ENCODE measurements at regions not wholly inside any gene's neighbourhood (a gene's known extent, or its start where the extent isn't known, plus 50 kb on each side); places are given as distances from the start of the nearest gene placed in this dataset.
"Not testable (repeated sequence)": the region's sequence is repeated elsewhere in the genome, so short reads cannot be mapped to it uniquely, and the experiment has no call there.

DNA sequence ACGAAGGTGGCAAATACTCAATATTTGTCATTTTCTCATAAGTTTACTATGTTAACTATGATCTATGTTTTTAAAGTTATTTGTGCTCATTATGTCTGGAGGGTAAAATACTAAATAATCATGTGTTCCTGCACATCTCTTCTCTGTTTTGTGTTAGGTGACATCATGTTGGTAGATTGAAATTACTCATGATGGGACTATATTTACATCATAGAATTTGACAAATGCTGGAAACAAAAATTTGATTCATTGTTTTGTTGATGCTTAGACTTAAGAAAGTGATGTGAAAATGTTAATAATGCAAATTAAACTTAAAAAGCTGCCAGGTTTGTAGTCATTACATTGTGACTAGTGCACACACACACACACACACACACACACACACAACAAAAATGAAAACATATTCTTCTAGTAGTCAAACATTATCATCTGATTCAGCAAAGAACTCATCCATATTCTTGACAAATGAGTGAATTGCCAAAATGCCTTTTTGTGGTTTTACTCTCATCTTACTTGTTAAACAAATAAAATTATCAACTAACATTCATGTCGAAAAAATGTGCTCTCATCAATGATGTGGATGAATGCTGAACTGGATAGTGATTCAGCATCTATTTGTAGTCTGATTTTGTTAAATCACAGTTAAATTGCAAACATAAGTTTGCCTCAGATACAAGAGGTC is 870.7 kb downstream of the BRINP3 start:
- no peak for DNase-seq (ENCODE audit: low read depth, low spot score)

DNA sequence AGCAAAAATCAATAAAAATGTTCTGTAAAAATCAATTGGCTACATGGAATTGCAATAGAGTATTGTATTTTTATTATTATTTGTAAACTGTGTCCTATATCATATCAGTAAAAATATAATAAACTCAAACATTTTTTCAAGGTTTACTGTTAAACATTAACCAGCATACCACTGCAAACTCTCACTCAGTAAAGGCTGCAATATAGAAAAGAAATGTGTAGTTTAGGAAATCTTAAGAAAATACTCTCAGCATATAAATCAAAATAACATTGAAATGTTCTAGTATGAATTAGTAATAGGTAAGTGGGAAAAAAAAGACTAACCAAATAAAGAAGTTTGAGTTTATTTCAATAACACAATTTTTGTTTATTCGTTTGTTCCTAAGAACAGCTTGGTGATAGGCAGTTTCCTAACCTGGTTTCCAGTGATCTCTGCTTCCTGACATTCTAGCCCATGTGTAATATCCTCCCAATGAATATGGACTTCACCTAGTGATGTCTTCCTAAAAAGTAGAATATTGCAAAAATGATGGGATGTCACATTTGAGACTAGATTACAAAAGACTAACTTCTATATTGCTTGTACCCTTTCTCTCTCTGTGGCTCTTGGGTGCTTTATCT is 870.1 kb downstream of the BRINP3 start:
- DNase-seq (ENCODE audit: low read depth, low spot score), result no peak

DNA sequence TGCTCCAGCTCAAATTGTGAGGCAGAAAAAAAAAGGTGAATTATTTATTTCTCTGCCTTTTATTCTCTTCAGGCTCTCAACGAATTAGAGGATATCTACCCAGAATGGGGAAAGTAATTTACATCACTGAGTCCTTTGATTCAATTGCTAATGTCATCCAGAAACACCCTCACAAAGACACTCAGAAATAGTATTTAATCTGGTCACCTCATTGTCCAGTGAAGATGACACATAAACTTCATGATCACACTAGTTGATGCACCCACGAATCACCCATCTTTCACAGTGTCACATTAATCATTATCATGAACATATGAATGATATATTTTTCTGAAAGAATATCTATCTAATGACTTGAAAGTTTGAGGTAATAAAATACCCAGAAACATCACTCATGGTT is 868.5 kb downstream of the BRINP3 start:
- DNase-seq (ENCODE audit: low read depth, low spot score), result no peak

DNA sequence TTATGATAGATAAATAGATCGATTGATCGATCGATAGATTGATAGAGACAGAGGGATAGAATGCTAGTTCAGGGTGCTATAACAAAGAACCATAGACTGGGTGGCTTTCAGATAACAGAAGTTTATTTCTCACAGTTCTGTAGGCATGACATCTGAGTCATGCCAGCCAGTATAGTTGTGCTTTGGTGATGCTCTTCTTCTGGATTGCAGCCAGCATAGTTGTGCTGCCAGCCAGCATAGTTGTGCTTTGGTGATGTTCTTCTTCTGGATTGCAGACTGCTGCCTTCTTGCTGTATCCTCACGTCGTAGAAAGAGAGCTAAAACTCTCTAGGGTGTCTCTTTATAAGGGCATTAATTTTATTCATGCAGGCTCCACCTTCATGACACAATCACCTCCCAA is 860.8 kb downstream of the BRINP3 start:
- no peak for DNase-seq (ENCODE audit: low read depth, low spot score)

GRCh38 chr1:189619682-189620332 is 857.9 kb downstream of the BRINP3 start:
- no peak for DNase-seq (ENCODE audit: low read depth, low spot score)

DNA sequence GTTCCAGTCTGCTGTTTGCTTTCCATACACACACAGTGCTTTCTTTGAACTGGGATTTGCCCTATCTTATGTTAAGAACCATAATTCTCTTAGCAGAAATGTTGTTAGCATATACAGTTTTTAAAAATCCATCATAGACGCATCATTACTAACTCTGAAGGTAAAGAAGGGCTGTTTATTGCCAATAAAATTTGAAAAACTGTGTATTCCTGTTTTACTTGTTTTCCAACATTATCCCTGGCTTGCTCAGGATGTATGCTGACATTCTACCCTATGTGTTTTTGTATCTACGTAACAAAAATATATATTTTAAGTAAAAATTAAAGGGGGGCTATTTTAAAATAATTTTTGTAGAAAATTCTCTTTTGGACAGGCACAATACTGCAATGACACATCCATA is 857.2 kb downstream of the BRINP3 start:
- no peak for DNase-seq (ENCODE audit: low read depth, low spot score)

GRCh38 chr1:189623336-189623735 is 854.3 kb downstream of the BRINP3 start:
- no peak for DNase-seq (ENCODE audit: low read depth, low spot score)

DNA sequence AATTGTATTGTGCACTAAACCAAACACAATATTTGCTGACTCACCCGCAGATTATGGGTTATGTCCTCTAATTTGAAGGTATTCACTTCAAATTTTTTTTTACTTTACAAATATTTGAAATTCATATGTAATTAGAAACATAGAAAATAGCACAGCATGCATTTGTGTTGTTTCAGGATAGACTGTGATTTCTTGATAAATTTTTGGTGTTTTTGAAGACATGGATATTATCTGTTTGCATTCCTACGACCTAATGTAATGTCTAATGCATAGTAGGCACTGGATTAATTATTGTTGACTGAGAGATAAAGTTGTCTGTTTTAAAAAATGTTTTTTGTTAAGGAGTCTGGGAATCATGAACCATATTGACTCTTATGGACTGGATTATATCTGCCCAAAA is 850.2 kb downstream of the BRINP3 start:
- DNase-seq (ENCODE audit: low read depth, low spot score), result no peak

- no peak for DNase-seq (ENCODE audit: low read depth, low spot score)
Measured at GRCh38 chr1:189628857-189629256, 848.8 kb downstream of the BRINP3 start.

- DNase-seq (ENCODE audit: low read depth, low spot score), result no peak
Measured at GRCh38 chr1:189633658-189634057, 844.0 kb downstream of the BRINP3 start.

GRCh38 chr1:189637041-189637440 is 840.6 kb downstream of the BRINP3 start:
- no peak for DNase-seq (ENCODE audit: low read depth, low spot score)

DNA sequence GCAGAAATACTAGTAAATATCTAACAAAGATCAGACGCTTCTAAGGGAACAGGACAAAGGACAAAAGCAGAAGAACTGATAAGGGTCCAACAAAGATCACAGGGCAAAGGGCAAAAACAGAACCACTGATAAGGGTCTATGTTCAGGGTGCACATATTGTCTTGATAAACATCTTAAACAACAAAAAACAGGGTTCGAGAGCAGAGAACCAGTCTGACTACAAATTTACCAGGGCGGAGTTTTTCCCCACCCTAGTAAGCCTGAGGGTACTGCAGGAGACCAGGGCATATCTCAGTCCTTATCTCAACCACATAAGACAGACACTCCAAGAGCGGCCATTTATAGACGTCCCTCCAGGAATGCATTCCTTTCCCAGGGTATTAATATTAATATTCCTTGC is 833.5 kb downstream of the BRINP3 start:
- DNase-seq (ENCODE audit: low read depth, low spot score), result not testable (repeated sequence)

- no peak for DNase-seq (ENCODE audit: low read depth, low spot score)
Measured at GRCh38 chr1:189644970-189645369, 832.7 kb downstream of the BRINP3 start.

DNA sequence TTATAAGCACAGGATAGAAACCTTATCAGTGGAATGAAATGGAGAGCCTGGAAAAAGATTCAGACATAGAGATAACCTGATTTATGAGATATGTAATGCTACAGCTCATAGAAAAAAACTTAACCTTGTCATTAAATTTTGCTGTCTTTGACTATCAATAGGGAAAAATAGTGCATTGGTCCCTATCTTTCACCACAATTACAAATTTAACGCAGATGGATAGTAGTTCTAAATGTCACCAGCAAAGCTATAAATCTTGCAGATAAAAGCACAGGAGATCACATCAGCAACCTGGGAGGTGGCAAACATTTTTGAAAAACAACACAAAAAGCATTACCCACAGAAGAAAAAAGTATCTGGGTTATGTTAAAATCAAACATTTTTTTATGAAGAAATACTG is 831.6 kb downstream of the BRINP3 start:
- no peak for DNase-seq (ENCODE audit: low read depth, low spot score)

- no peak for DNase-seq (ENCODE audit: low read depth, low spot score)
Measured at GRCh38 chr1:189654906-189655305, 822.8 kb downstream of the BRINP3 start.

DNA sequence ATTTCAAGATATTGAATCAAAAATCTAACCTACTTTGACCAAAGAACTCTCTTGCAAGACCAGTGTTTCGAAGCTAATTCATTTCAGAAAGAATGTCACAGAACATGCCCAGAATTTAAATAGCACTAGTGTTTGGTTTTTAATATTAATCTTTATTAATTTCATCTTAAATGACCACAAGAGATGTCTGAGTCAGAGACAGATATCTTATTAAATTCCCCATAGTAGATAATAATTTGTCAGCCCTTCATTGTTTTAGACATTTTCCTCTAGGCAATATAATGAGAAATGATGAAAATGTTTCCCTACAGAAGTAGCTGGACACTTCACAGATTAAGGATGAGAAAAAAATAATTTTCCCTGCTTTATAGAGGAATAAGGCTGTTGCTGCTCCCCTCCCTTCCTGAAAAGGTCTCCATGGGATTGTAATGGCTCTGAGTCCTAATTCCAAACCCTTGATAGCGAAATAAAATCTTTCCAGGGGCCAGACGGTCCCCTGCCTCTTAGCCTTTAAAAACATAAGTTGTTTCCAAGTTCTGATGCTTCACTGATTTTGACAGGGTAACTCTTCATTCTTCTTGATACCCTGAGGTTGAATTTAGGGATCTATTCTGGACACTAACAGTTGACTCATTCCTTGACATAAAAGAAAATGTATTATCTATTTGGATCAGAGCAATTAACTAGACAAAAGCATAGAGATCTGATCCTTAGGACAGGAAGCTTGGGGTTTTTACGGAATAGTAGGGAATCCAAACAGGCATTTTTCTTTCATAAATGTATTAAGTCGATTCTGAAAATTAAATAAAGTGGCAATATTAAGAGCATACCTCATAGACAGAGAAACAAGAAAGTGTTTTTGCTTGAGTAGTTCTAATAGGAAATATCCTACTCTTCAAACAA is 820.8 kb downstream of the BRINP3 start:
- no peak for DNase-seq (ENCODE audit: low read depth, low spot score)

GRCh38 chr1:189657715-189658114 is 819.9 kb downstream of the BRINP3 start:
- DNase-seq (ENCODE audit: low read depth, low spot score), result no peak

DNA sequence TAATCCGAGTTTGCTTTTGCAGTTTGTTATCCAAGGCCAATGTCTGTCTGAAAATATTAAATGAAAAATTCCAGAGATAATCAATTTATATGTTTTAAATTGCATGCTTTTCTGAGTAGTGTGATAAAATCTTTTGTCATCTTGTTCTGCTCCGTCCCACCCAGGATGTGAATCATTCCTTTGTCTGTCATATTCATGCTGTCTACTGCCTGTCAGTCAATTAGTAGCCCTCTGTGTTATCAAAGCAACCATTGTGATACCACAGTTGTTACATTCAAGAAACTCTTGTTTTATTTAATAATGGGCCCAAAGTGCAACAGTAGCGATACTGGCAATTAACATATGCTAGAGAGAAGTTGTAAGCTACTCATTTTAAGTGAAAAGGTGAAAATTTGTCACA is 819.3 kb downstream of the BRINP3 start:
- DNase-seq (ENCODE audit: low read depth, low spot score), result no peak

DNA sequence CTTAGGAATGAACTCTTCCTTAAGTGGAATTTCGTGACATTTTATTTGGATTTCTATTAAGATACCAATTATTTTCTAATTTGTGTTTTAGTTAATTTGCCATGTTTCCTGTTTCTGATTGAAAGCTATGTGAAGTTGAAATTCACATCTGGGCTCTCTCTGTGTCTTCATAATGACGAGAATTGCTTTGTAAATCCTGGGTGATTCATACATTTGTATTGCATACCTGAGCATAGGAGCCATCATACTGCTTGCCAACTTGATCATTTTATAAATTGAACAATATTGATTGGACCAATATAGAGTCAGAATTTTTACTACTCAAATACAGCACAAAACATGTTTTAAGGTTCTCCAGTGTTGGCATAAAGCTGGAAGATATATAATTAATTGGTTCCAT is 817.9 kb downstream of the BRINP3 start:
- no peak for DNase-seq (ENCODE audit: low read depth, low spot score)

GRCh38 chr1:189662190-189662589 is 815.5 kb downstream of the BRINP3 start:
- no peak for DNase-seq (ENCODE audit: low read depth, low spot score)

- no peak for DNase-seq (ENCODE audit: low read depth, low spot score)
Measured at GRCh38 chr1:189669846-189670245, 807.8 kb downstream of the BRINP3 start.

DNA sequence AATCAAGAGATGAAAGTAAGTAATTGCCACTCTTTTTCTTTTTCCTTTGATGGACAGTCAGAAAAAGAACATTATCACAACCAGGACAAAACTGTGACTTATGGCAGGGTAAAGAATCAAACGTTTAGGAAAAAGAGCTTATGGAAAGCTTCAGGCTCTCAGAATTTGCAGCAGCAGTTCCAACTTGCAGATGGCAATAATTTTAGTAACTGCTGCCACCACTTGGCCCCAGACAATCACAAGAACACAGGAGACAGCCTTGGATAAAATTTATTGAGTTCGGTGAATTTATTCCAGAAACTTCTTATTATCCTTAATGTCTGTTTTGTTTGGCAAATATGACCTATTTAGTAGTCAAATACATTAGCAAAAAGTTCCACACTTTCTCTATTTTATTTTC is 804.4 kb downstream of the BRINP3 start:
- no peak for DNase-seq (ENCODE audit: low read depth, low spot score)

Data from pulmonary artery endothelial cell (primary cell).